ENCODE measurements at regions not wholly inside any gene's neighbourhood (a gene's known extent, or its start where the extent isn't known, plus 50 kb on each side); places are given as distances from the start of the nearest gene placed in this dataset.

GRCh38 chr1:59105548-59106507 is 191.1 kb upstream of the FGGY start:
- Mint-ChIP-seq H3K27me3 (no peaks in the 10 kb centered on the region), H3K27ac (peak overlapping the region in 1 of 10 donors; percentile 32), H3K9me3 (peaks cover 0 to 2% (median 0%) of the 10 kb centered on the region in 9 donors), H3K4me1 (peaks cover 0 to 1% (median 0%) of the 10 kb centered on the region in 4 donors), H3K4me3 (no peak overlapping the region), H3K36me3 (no peaks in the 10 kb centered on the region)
- POLR2A ChIA-PET = no interaction called here
- DNase-seq (no peak), ATAC-seq (no peak)

- peaks cover 0 to 1% (median 0%) of the 10 kb centered on the region in 9 donors for H3K9me3 Mint-ChIP-seq
- no peaks in the 10 kb centered on the region for H3K27me3 Mint-ChIP-seq
- peaks cover 0 to 1% (median 0%) of the 10 kb centered on the region in 4 donors for H3K4me1 Mint-ChIP-seq
- H3K27ac Mint-ChIP-seq = no peak overlapping the region
- H3K4me3 Mint-ChIP-seq = no peak overlapping the region
- no peak for ATAC-seq
- no peaks in the 10 kb centered on the region for H3K36me3 Mint-ChIP-seq
- POLR2A ChIA-PET = no interaction called here
- no peak for DNase-seq
Measured at GRCh38 chr1:59107516-59107915, 189.4 kb upstream of the FGGY start.

GRCh38 chr1:59107916-59108315 is 189.0 kb upstream of the FGGY start:
- Mint-ChIP-seq H3K36me3 (no peaks in the 10 kb centered on the region), H3K27ac (no peak overlapping the region), H3K4me1 (peaks cover 0 to 1% (median 0%) of the 10 kb centered on the region in 4 donors), H3K9me3 (peaks cover 0 to 1% (median 0%) of the 10 kb centered on the region in 9 donors), H3K4me3 (no peak overlapping the region), H3K27me3 (no peaks in the 10 kb centered on the region)
- ATAC-seq (no peak), DNase-seq (no peak)
- POLR2A ChIA-PET = no interaction called here

GRCh38 chr1:59108481-59109317 is 188.2 kb upstream of the FGGY start:
- H3K4me1 Mint-ChIP-seq = peaks cover 0 to 1% (median 0%) of the 10 kb centered on the region in 4 donors
- H3K36me3 Mint-ChIP-seq = no peaks in the 10 kb centered on the region
- POLR2A ChIA-PET = no interaction called here

GRCh38 chr1:59110271-59110670 is 186.6 kb upstream of the FGGY start:
- Mint-ChIP-seq H3K27ac (no peak overlapping the region), H3K4me3 (no peak overlapping the region), H3K36me3 (no peaks in the 10 kb centered on the region), H3K4me1 (peaks cover 0 to 1% (median 0%) of the 10 kb centered on the region in 4 donors), H3K9me3 (no peaks in the 10 kb centered on the region), H3K27me3 (no peaks in the 10 kb centered on the region)
- DNase-seq (no peak), ATAC-seq (no peak)
- POLR2A ChIA-PET = no interaction called here

More at GRCh38 chr1:59108481-59109317, 188.2 kb upstream of the FGGY start:
- no peak overlapping the region for H3K27ac Mint-ChIP-seq
- H3K9me3 Mint-ChIP-seq = peaks cover 0 to 1% (median 0%) of the 10 kb centered on the region in 9 donors
- H3K27me3 Mint-ChIP-seq = no peaks in the 10 kb centered on the region
- H3K4me3 Mint-ChIP-seq = no peak overlapping the region
- ATAC-seq (no peak), DNase-seq (no peak)

GRCh38 chr1:59113876-59114457 is 182.9 kb upstream of the FGGY start:
- no peak overlapping the region for H3K27ac Mint-ChIP-seq

GRCh38 chr1:59115865-59116264 is 181.0 kb upstream of the FGGY start:
- no peaks in the 10 kb centered on the region for H3K9me3 Mint-ChIP-seq
- DNase-seq = no peak
- H3K4me3 Mint-ChIP-seq = no peak overlapping the region
- ATAC-seq = no peak
- H3K27ac Mint-ChIP-seq = no peak overlapping the region
- H3K27me3 Mint-ChIP-seq = no peaks in the 10 kb centered on the region
- H3K36me3 Mint-ChIP-seq = no peaks in the 10 kb centered on the region
- POLR2A ChIA-PET = no interaction called here
- no peaks in the 10 kb centered on the region for H3K4me1 Mint-ChIP-seq

More at GRCh38 chr1:59113876-59114457, 182.9 kb upstream of the FGGY start:
- no peak overlapping the region for H3K4me3 Mint-ChIP-seq
- DNase-seq (no peak), ATAC-seq (no peak)
- H3K4me1 Mint-ChIP-seq = no peaks in the 10 kb centered on the region
- no peaks in the 10 kb centered on the region for H3K27me3 Mint-ChIP-seq
- H3K9me3 Mint-ChIP-seq = no peaks in the 10 kb centered on the region
- no peaks in the 10 kb centered on the region for H3K36me3 Mint-ChIP-seq
- POLR2A ChIA-PET = no interaction called here

- Mint-ChIP-seq H3K4me3 (no peak overlapping the region), H3K36me3 (no peaks in the 10 kb centered on the region), H3K4me1 (no peaks in the 10 kb centered on the region), H3K27ac (no peak overlapping the region), H3K9me3 (no peaks in the 10 kb centered on the region), H3K27me3 (no peaks in the 10 kb centered on the region)
- POLR2A ChIA-PET = no interaction called here
- no peak for DNase-seq
- ATAC-seq = no peak
Measured at GRCh38 chr1:59116920-59117542, 179.9 kb upstream of the FGGY start.

- POLR2A ChIA-PET = no interaction called here
- H3K4me3 Mint-ChIP-seq = peak overlapping the region in 1 of 10 donors; percentile 26
- H3K27me3 Mint-ChIP-seq = peaks cover 0 to 7% (median 3%) of the 10 kb centered on the region in 5 donors
- no peak for ATAC-seq
- peaks cover 0 to 7% (median 0%) of the 10 kb centered on the region in 9 donors for H3K9me3 Mint-ChIP-seq
- peaks cover 0 to 3% (median 0%) of the 10 kb centered on the region in 3 donors for H3K36me3 Mint-ChIP-seq
- DNase-seq = no peak
- H3K27ac Mint-ChIP-seq = no peak overlapping the region
- H3K4me1 Mint-ChIP-seq = peaks cover 5 to 10% (median 9%) of the 10 kb centered on the region in 4 donors
Measured at GRCh38 chr1:59122527-59122926, 174.4 kb upstream of the FGGY start.

- DNase-seq (no peak), ATAC-seq (no peak)
- POLR2A ChIA-PET = no interaction called here
- Mint-ChIP-seq H3K9me3 (peaks cover 0 to 7% (median 0%) of the 10 kb centered on the region in 9 donors), H3K4me3 (no peak overlapping the region), H3K27ac (no peak overlapping the region), H3K4me1 (peaks cover 5 to 10% (median 9%) of the 10 kb centered on the region in 4 donors), H3K27me3 (peaks cover 0 to 7% (median 3%) of the 10 kb centered on the region in 5 donors), H3K36me3 (peaks cover 0 to 3% (median 0%) of the 10 kb centered on the region in 3 donors)
Measured at GRCh38 chr1:59123081-59123681, 173.7 kb upstream of the FGGY start.

- no peak for ATAC-seq
- peaks cover 0 to 3% (median 0%) of the 10 kb centered on the region in 3 donors for H3K36me3 Mint-ChIP-seq
- POLR2A ChIA-PET = no interaction called here
- H3K27me3 Mint-ChIP-seq = peaks cover 0 to 7% (median 3%) of the 10 kb centered on the region in 5 donors
- no peak for DNase-seq
- H3K9me3 Mint-ChIP-seq = peaks cover 0 to 7% (median 0%) of the 10 kb centered on the region in 9 donors
- H3K27ac Mint-ChIP-seq = no peak overlapping the region
- peaks cover 5 to 10% (median 9%) of the 10 kb centered on the region in 4 donors for H3K4me1 Mint-ChIP-seq
- H3K4me3 Mint-ChIP-seq = no peak overlapping the region
Measured at GRCh38 chr1:59124166-59124565, 172.7 kb upstream of the FGGY start.

- Mint-ChIP-seq H3K36me3 (peaks cover 0 to 3% (median 0%) of the 10 kb centered on the region in 3 donors), H3K27me3 (peaks cover 0 to 7% (median 3%) of the 10 kb centered on the region in 5 donors), H3K9me3 (peaks cover 0 to 7% (median 0%) of the 10 kb centered on the region in 9 donors), H3K27ac (no peak overlapping the region), H3K4me3 (peak overlapping the region in 2 of 10 donors; percentile 17 to 31), H3K4me1 (peaks cover 5 to 10% (median 9%) of the 10 kb centered on the region in 4 donors)
- ATAC-seq (peak; percentile 49 to 53), DNase-seq (peak in 3 of 10 donors; percentile 14 to 29 (median 28))
- POLR2A ChIA-PET = no interaction called here
Measured at GRCh38 chr1:59125154-59125553, 171.7 kb upstream of the FGGY start.

Data from naive thymus-derived CD8-positive, alpha-beta T cell (primary cell).